ENCODE measurements at regions not wholly inside any gene's neighbourhood (a gene's known extent, or its start where the extent isn't known, plus 50 kb on each side); places are given as distances from the start of the nearest gene placed in this dataset.

DNA sequence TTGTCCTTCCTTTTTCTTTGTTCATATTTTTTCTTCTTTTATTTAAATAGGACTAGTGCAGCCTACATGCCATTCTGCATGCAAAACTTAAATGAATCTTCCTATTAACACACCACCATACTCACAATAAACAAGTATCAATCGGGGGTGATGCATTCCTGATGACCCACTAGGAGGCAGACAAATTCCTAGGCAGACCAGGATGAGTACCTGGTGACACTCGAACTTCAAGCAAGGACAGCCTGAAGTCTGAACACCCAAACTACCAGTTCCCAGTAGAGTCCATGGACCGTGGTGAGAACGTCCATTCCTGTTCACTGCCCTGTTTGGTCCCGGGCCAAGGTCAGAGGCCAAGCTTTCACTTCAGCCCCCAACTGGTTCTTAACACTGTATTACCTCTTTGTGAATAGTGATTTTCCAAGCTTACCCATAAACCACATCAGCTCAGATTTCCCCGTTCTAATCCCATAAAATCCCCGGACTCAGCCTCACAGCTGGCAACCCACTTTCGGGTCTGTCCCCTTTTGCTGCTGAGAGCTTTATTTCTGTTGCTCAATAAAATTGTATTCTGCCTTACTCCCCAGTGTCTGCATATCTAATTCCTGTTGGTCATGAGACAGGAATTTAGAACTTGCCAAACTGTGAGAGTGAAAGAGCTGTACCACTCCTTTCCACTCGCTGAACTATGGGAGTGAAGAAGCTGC, 1286.6 kb downstream of the FSTL5 start:
- H3K4me3 ChIP-seq (ENCODE audit: low read length) = no peak overlapping the region
- TF ChIP-seq ZNF274 (IDR thresholded peaks at IDR 0.05; ENCODE audit: low read depth, low read length) = no peak

DNA sequence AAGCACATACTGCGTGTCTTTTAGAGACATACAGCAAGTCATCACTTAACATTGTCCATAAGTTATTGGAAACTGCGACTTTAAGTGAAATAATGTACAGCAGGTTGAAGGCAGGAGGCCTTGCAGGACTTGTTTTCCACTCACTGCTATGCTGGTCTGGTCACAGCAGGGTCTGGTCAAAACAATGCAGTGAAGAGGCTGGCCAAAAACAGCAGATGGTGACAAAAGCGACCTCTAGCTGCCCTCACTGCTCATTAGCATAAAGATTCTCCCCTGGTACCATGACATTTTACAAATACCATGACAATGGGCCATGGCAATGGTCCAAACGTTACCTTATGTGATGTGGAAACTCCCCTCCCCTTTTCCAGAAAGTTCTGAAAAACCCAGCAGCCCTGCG, 1283.6 kb downstream of the FSTL5 start:
- no peak overlapping the region for H3K4me3 ChIP-seq (ENCODE audit: low read length)
- no peak for TF ChIP-seq ZNF274 (IDR thresholded peaks at IDR 0.05; ENCODE audit: low read depth, low read length)

- TF ChIP-seq ZNF274 (IDR thresholded peaks at IDR 0.05; ENCODE audit: low read depth, low read length) = no peak
- no peak overlapping the region for H3K4me3 ChIP-seq (ENCODE audit: low read length)
Observed at GRCh38 chr4:160887668-160888067, 1276.1 kb downstream of the FSTL5 start.

DNA sequence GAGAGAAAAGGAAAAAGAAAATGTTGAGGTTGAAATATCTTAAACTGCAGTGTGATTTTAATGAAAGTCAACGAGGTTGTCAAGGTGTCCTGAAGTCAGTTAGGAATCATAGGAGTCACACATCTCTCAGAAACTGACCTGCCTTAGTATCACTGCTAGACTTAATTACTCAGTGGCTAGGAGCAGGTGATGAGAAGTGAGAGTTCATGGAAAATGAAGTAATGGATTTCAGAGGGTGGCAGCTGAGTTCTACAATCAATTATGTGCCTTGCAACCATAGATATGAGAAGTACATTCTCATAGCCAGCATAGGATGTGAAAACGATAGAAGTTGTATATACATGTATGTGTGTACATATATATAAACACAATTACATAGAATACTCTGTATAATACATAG, 1269.7 kb downstream of the FSTL5 start:
- TF ChIP-seq ZNF274 (IDR thresholded peaks at IDR 0.05; ENCODE audit: low read depth, low read length) = no peak
- no peak overlapping the region for H3K4me3 ChIP-seq (ENCODE audit: low read length)

GRCh38 chr4:160894809-160895208, 1269.0 kb downstream of the FSTL5 start:
- no peak overlapping the region for H3K4me3 ChIP-seq (ENCODE audit: low read length)
- TF ChIP-seq ZNF274 (IDR thresholded peaks at IDR 0.05; ENCODE audit: low read depth, low read length) = no peak

DNA sequence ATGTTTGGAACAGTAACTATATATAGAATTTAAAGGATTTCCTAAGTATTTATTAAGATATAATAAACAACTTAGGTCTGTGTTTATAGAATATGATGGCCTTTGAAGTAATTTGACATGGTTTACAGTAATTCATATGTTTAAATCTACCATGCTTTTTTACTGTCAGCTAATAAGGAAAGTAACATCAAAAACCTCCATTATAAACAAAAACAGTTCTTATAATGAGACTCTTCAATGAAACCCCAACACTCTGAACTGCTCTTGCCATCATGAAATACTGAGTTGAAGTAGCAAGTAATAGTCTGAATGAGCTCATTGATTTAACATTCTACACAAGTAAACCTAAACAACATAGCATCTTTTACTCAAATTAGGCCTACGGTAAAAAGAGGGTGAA, 1236.5 kb downstream of the FSTL5 start:
- no peak for TF ChIP-seq ZNF274 (IDR thresholded peaks at IDR 0.05; ENCODE audit: low read depth, low read length)
- H3K4me3 ChIP-seq (ENCODE audit: low read length) = no peak overlapping the region

DNA sequence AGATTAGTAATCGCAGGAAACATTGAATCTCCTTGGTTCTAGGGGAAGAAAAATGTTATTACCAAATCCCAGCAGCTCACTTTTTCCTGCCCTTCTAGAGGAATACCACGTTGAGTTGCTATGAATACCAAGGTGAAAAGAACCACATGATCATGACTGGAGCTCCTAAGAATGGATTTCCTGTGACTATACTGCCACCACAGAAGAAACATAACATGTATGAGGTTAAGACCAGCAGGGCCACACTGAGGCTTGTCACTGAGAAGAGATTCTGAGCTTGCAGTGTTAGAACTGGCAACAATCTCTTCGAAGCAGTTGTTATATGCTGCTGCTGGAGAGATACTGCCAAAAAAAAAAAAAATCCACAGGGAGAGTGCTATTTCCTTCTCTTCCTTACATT, 1235.3 kb downstream of the FSTL5 start:
- no peak for TF ChIP-seq ZNF274 (IDR thresholded peaks at IDR 0.05; ENCODE audit: low read depth, low read length)
- H3K4me3 ChIP-seq (ENCODE audit: low read length) = no peak overlapping the region

GRCh38 chr4:160947653-160948052, 1216.1 kb downstream of the FSTL5 start:
- TF ChIP-seq ZNF274 (IDR thresholded peaks at IDR 0.05; ENCODE audit: low read depth, low read length) = no peak
- no peak overlapping the region for H3K4me3 ChIP-seq (ENCODE audit: low read length)

GRCh38 chr4:160956875-160957274, 1206.9 kb downstream of the FSTL5 start:
- no peak for TF ChIP-seq ZNF274 (IDR thresholded peaks at IDR 0.05; ENCODE audit: low read depth, low read length)
- no peak overlapping the region for H3K4me3 ChIP-seq (ENCODE audit: low read length)

- H3K4me3 ChIP-seq (ENCODE audit: low read length) = no peak overlapping the region
- no peak for TF ChIP-seq ZNF274 (IDR thresholded peaks at IDR 0.05; ENCODE audit: low read depth, low read length)
Observed at GRCh38 chr4:160969925-160970324, 1193.9 kb downstream of the FSTL5 start.

GRCh38 chr4:160980091-160980490, 1183.7 kb downstream of the FSTL5 start:
- no peak overlapping the region for H3K4me3 ChIP-seq (ENCODE audit: low read length)
- TF ChIP-seq ZNF274 (IDR thresholded peaks at IDR 0.05; ENCODE audit: low read depth, low read length) = no peak

DNA sequence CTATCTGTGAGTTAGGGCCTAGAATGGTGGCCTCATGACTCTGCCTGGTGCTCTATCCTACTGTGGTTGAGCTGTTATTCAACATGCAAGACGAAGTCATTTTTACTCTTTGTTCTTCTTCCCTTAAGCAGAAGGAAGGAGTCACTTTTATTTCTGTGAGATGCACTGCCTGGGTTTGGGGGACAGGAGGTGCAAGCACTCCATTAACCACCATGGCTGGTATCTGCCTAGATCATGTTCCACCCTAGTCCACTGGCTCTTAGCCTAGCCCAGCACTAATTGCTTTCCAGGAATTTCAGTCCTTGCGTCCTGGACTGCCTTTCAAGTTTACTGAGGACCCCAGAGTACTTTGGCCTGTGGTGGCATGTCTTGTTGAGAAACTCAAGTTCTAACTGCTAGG, 1182.7 kb downstream of the FSTL5 start:
- TF ChIP-seq ZNF274 (IDR thresholded peaks at IDR 0.05; ENCODE audit: low read depth, low read length) = no peak
- H3K4me3 ChIP-seq (ENCODE audit: low read length) = no peak overlapping the region

- H3K4me3 ChIP-seq (ENCODE audit: low read length) = no peak overlapping the region
- no peak for TF ChIP-seq ZNF274 (IDR thresholded peaks at IDR 0.05; ENCODE audit: low read depth, low read length)
Observed at GRCh38 chr4:160983035-160983434, 1180.8 kb downstream of the FSTL5 start.

DNA sequence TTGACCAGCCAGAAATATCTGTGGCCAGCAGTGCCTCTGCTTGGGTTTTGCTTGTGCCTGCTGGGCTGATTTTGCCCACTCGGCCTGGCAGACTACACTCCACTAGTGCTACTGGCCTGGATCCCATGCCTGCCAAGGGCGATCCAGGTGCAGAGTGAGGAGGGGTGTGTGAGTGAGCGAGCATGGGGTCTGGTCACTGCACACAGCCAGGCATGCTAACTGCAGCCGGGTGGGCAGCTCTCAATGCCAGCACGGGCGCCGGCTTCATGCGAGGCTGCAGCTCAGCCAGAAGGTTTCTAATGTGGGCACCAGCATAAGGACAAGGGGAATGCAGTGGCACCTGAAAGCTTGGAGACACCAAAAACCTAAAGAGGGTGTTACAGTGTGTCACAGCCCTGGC, 1161.4 kb downstream of the FSTL5 start:
- no peak for TF ChIP-seq ZNF274 (IDR thresholded peaks at IDR 0.05; ENCODE audit: low read depth, low read length)
- H3K4me3 ChIP-seq (ENCODE audit: low read length) = no peak overlapping the region

GRCh38 chr4:161003418-161004057, 1160.3 kb downstream of the FSTL5 start:
- TF ChIP-seq ZNF274 (IDR thresholded peaks at IDR 0.05; ENCODE audit: low read depth, low read length) = no peak
- no peak overlapping the region for H3K4me3 ChIP-seq (ENCODE audit: low read length)

GRCh38 chr4:161005746-161006145, 1158.1 kb downstream of the FSTL5 start:
- TF ChIP-seq ZNF274 (IDR thresholded peaks at IDR 0.05; ENCODE audit: low read depth, low read length) = no peak
- H3K4me3 ChIP-seq (ENCODE audit: low read length) = no peak overlapping the region

All from GM08714 (cell line).